GM12891 (cell line): ENCODE measurements at regions not wholly inside any gene's neighbourhood (a gene's known extent, or its start where the extent isn't known, plus 50 kb on each side); places are given as distances from the start of the nearest gene placed in this dataset.

Experiments used
- DNase-seq: peaks from one replicate; pipeline ENCODE4 v3.0.0; 2011; ENCODE audit warnings: low spot score; ENCODE audit not compliant: insufficient read length
- FAIRE-seq: peaks from 2 replicates; lab custom pipeline; 2011; peaks lifted over from hg19 to GRCh38; lab: Jason Lieb, UNC
- PAX5 ChIP-seq: IDR thresholded peaks from 2 replicates; pipeline ENCODE4 v1.6.1; 2011; ENCODE audit warnings: low read length, moderate library complexity, mild to moderate bottlenecking; ENCODE audit not compliant: insufficient read depth, severe bottlenecking
- POLR2A ChIP-seq: IDR thresholded peaks from 2 replicates; pipeline ENCODE4 v1.6.1; 2011; ENCODE audit warnings: low read depth, low read length, control low read depth
- POLR2AphosphoS5 ChIP-seq: IDR thresholded peaks from 2 replicates; pipeline ENCODE4 v1.6.1; 2011; ENCODE audit warnings: low read depth, low read length, control low read depth
- POU2F2 ChIP-seq: IDR thresholded peaks from 2 replicates; pipeline ENCODE4 v1.6.1; 2011; ENCODE audit warnings: low read depth, mild to moderate bottlenecking, control low read depth, low read length, moderate library complexity
- SPI1 ChIP-seq: IDR thresholded peaks from 2 replicates; pipeline ENCODE4 v1.6.1; 2011; ENCODE audit warnings: low read depth, low read length, control low read depth
- TAF1 ChIP-seq: IDR thresholded peaks from 2 replicates; pipeline ENCODE4 v1.6.1; 2011; ENCODE audit warnings: low read depth, low read length, control low read depth

DNA sequence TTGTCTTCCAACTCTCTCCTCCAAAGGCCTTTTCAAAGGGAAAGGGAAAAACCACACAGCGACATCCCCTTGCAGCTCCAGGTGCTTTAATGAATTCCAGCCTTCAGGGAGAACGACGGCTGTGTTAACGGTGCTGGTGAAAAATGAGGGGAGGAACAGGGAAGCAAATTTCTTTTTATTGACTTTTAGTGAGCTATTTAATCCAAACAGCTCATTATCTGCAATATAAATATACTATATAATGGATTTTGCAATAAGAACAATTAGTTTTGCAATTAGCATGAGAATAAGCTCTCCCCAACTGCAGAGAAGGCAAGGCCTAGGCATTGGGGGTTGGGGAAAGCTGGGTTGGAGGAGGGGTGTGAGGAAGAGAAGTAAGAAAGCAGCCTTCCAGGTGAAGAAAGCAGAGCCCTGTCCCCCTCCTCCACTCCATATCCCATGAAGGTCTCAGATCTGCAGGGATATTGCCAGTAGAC lies 159.0 kb upstream of the ZC3H12A start:
- FAIRE-seq = no peak
- DNase-seq = no peak
- no peak for TF ChIP-seq POU2F2
- no peak for TF ChIP-seq PAX5
- TF ChIP-seq POLR2AphosphoS5 = no peak
- no peak for TF ChIP-seq TAF1
- TF ChIP-seq SPI1 = no peak
- TF ChIP-seq POLR2A = no peak

DNA sequence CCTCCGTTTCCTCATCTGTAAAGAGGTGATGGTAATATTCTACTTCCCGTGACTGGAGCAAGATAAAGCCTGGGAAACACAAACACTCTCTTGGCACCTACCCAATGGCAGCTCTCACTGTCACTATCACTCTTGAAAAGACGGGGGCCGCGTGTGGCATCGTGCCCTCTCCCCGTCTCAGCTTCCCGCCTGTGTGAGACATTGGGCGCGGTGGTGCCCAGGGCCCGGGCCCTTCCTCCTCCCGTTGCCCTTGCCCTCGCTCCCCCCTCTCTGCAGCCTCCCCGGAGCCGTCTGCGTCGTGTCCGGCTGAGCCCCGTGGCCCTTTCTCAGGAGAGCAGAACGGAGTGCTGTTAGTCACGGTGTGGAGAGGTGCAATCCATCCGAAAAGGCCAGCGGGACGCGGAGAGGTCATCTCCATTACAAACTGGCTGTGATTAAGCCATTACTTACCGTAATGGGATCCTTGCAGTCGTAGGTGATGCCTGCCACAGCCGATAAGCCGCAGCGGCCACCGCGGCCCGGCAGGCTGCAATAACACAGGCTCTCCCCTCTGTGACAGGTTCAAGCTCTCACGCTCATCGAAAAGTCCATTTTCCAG lies 156.4 kb upstream of the ZC3H12A start:
- TF ChIP-seq PAX5 (no peak), POLR2A (no peak), POLR2AphosphoS5 (no peak), TAF1 (no peak), SPI1 (no peak), POU2F2 (no peak)
- FAIRE-seq (no peak), DNase-seq (no peak)

DNA sequence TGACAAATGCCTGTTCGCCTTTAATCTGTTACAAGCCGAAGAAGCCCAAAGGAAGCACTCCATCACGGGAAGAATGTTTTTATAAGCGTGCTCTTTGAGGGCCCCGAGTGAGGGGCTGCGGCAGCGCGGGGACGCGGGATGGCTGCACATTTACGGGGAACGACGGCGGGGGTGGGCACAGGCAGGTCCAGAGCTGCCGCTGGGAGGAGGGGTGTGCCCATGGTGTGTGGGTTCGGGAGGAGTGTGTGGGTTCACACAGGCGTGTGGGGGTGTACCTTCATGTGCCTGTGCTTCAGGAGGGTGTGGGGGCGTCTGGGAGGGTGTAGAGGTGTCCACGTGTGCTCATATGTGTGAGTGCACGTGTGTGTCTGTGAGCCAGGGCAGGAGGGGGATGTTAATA lies 155.9 kb upstream of the ZC3H12A start:
- FAIRE-seq = no peak

DNA sequence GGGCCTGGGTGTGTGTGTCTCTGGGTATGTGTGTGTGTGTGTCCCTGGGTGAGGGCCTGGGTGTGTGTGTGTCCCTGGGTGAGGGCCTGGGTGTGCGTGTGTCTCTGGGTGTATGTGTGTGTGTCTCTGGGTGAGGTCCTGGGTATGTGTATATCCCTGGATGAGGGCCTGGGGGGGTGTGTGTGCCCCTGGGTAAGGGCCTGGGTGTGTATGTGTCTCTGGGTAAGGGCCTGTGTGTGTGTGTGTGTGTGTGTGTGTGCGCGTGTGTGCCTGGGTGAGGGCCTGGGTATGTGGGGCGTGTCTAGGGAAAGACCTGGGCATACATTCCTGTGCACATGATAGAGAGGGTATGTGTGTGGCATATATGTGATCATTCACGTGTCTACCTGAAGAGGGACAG lies 155.1 kb upstream of the ZC3H12A start:
- DNase-seq (no peak), FAIRE-seq (no peak)
- no peak for TF ChIP-seq TAF1
- TF ChIP-seq POLR2A = no peak
- no peak for TF ChIP-seq SPI1
- no peak for TF ChIP-seq POU2F2

More for the DNA sequence above, 155.9 kb upstream of the ZC3H12A start:
- TF ChIP-seq POLR2AphosphoS5 (no peak), SPI1 (no peak), TAF1 (no peak), POLR2A (no peak), POU2F2 (no peak)
- no peak for DNase-seq

- FAIRE-seq (peak; percentile 70), DNase-seq (peak; percentile 63)
- TF ChIP-seq SPI1 (no peak), POLR2A (no peak), PAX5 (no peak), POU2F2 (no peak), TAF1 (no peak), POLR2AphosphoS5 (no peak)
Observed at GRCh38 chr1:37323486-37324377, 150.6 kb upstream of the ZC3H12A start.

GRCh38 chr1:37325010-37325409 lies 149.4 kb upstream of the ZC3H12A start:
- TF ChIP-seq POLR2AphosphoS5 = no peak
- TF ChIP-seq SPI1 = no peak
- no peak for TF ChIP-seq POLR2A
- no peak for TF ChIP-seq POU2F2
- no peak for TF ChIP-seq PAX5
- TF ChIP-seq TAF1 = no peak
- no peak for FAIRE-seq
- DNase-seq = no peak

DNA sequence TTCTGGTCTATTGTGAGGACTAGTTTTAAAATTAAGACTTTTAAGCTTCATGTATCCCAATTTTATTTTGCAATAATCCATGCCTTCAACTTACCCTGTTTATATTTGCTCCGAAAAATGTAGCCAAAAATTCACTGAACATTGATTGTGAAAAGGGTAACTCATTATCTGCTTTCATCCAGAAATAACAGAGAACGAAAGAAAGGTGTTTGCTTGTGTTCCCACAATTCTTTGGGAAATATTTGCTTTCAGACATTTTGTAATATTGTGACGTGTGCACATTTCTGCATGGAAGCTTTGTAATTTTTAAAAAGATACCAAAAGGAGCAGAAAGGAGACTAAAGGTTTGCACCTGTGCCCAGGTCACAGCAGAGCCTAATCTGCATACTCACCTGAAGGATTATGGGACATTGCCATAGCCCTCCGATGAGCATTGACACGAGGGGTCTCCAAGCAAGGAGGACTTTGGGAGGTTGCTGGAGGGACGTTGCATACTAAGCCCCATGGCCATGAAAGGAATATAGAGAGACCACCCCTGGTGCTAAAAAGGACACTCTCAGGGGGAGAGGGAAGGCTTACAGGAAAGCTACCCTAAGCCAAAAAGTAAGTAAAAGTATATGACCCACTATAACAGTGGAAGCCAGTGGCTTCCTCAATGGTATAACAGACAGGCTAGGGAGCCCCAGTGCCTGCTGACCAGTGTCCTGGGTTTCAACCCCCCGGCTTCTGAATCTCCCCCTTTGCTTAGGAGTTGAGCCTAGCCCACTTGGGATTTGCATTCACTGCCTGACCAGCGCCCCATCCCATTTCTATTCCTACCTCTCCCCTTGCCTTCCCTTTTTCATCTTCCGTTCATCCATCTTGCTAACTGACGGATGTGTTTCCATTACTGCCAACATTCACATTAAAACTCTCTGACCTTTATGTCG lies 148.6 kb upstream of the ZC3H12A start:
- DNase-seq (no peak), FAIRE-seq (no peak)
- TF ChIP-seq POLR2A = no peak
- TF ChIP-seq SPI1 = no peak
- no peak for TF ChIP-seq TAF1
- TF ChIP-seq POLR2AphosphoS5 = no peak
- no peak for TF ChIP-seq POU2F2
- TF ChIP-seq PAX5 = no peak

DNA sequence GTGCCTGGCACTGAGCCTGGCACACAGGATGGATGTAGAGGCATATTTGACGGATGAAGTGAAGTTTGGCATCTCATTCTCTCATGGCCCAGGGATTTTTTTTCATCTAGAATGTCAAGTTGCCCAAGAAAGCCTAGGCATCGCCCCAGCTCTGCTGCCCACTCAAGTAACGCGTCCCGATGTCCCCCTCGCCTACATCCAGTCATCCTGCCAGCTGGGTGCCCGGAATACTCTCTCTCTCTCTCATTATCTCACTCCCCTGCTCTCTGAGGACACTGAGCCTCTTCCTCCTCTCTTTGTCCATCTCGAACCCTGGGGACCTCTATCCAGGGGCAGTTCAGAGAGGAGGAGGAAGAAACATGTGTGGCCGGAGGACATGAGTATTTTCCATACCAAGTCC lies 142.3 kb upstream of the ZC3H12A start:
- FAIRE-seq = no peak
- TF ChIP-seq POU2F2 = no peak
- TF ChIP-seq SPI1 = no peak
- TF ChIP-seq TAF1 = no peak
- no peak for TF ChIP-seq PAX5
- no peak for TF ChIP-seq POLR2AphosphoS5
- TF ChIP-seq POLR2A = no peak
- DNase-seq = no peak

- DNase-seq = no peak
- no peak for FAIRE-seq
- TF ChIP-seq TAF1 = no peak
- TF ChIP-seq PAX5 = no peak
- no peak for TF ChIP-seq POU2F2
Observed at GRCh38 chr1:37338658-37339057, 135.7 kb upstream of the ZC3H12A start.
